ENCODE measurements at regions not wholly inside any gene's neighbourhood (a gene's known extent, or its start where the extent isn't known, plus 50 kb on each side); places are given as distances from the start of the nearest gene placed in this dataset.

DNA sequence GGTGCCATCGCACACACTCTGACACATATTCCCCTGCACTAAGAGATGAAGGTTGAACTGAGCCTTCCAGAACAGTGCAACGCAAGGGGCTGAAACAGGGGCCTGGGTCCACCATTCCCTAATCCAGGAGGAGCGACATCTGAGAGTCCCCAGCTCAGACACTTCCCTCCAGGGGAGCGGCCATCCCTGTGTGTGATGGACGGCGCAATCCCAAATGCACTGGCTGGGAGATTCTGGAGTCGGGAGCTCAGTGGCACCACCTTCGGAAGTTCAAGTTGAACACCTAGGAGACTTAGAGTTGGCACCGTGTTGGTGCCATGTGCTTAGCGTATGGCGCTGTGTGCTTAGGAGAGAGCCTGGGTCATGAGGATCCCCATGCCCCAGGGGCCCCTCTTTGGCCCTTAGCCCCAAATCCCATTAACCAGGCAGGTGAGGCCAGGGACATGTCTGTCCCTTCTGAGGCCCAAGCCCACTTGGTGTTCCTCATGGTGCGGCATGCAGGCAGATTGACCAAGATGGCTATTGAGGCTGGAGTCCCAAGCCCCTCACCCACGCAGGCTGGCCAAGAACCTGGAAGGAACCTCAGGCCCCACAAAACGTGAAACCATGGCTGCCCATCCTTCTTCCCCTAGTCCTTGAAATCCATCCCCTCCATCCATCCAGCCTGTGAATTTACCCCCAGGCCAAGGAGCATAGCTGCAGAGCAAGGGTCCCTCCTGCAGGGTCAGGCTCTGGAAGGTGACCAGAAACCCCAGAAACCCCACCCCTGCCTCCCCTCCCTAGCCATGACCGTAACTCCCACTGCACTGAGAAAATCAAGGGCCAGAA, 114.1 kb upstream of the OTOS start:
- TF ChIP-seq, protein P1, sequence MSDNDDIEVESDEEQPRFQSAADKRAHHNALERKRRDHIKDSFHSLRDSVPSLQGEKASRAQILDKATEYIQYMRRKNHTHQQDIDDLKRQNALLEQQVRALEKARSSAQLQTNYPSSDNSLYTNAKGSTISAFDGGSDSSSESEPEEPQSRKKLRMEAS (IDR thresholded peaks at IDR 0.05; ENCODE audit: low read depth, low read length), result no peak
- TF ChIP-seq POLR2A (IDR thresholded peaks at IDR 0.05; ENCODE audit: extremely low read depth, insufficient read length) (no peak), MYC (IDR thresholded peaks at IDR 0.05; ENCODE audit: low read depth, low read length) (no peak)
- TF ChIP-seq, protein P2, sequence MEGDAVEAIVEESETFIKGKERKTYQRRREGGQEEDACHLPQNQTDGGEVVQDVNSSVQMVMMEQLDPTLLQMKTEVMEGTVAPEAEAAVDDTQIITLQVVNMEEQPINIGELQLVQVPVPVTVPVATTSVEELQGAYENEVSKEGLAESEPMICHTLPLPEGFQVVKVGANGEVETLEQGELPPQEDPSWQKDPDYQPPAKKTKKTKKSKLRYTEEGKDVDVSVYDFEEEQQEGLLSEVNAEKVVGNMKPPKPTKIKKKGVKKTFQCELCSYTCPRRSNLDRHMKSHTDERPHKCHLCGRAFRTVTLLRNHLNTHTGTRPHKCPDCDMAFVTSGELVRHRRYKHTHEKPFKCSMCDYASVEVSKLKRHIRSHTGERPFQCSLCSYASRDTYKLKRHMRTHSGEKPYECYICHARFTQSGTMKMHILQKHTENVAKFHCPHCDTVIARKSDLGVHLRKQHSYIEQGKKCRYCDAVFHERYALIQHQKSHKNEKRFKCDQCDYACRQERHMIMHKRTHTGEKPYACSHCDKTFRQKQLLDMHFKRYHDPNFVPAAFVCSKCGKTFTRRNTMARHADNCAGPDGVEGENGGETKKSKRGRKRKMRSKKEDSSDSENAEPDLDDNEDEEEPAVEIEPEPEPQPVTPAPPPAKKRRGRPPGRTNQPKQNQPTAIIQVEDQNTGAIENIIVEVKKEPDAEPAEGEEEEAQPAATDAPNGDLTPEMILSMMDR (IDR thresholded peaks at IDR 0.05; ENCODE audit: low read depth, low read length), result no peak

Measured in NB4 (cell line).